ENCODE measurements at regions not wholly inside any gene's neighbourhood (a gene's known extent, or its start where the extent isn't known, plus 50 kb on each side); places are given as distances from the start of the nearest gene placed in this dataset.

DNA sequence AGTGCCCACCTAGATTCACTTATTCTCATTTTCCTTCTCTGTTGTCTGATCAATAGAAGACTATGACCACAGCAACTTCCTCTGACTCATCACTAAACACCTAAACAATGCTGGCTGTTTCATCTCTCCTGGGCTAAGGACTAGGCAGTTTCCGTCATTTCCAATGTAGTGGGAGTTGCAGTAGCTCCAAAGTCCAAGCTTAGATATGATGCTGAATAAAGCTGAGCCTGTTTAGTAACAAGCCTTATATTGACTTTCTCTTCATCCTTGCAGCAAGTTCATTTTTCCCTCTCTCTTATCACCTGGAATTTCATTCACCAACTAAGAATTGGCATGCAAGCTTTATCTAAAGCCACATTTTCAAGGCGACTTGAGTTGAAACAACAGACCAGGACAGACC is 53.5 kb upstream of the PCDH9 start:
- no peaks in the 10 kb centered on the region for H3K4me1 ChIP-seq
- DNase-seq (ENCODE audit: low read depth in 1 of 2, low spot score in 1 of 2) (peak in 1 of 2 experiments; percentile 42), ATAC-seq (peak in 1 of 2 experiments; percentile 35; a peak in 1 of 6 replicates), FAIRE-seq (no peak)
- H3K9me3 ChIP-seq, result no peaks in the 10 kb centered on the region
- ChIA-PET POLR2A (no interaction called here), CTCF (no interaction called here)
- no peak overlapping the region for H3K27ac ChIP-seq
- H3K4me2 ChIP-seq, result no peak overlapping the region
- TF ChIP-seq TP53 (CRISPR knock-in tag; IDR thresholded peaks at IDR 0.05) (no peak), NPAS2 (CRISPR knock-in tag; IDR thresholded peaks at IDR 0.05; ENCODE audit: borderline replicate concordance) (no peak), HEYL (CRISPR knock-in tag; IDR thresholded peaks at IDR 0.05) (no peak), JUNB (IDR thresholded peaks at IDR 0.05) (no peak), JUN (IDR thresholded peaks at IDR 0.05) (no peak), PHF8 (IDR thresholded peaks at IDR 0.05; ENCODE audit: borderline replicate concordance, low read depth) (no peak), EP300 (IDR thresholded peaks at IDR 0.05) (no peak), HOXB5 (CRISPR knock-in tag; IDR thresholded peaks at IDR 0.05) (no peak), RNF2 (IDR thresholded peaks at IDR 0.05; ENCODE audit: borderline replicate concordance, low read depth) (no peak)
- TF ChIP-seq, protein P1, sequence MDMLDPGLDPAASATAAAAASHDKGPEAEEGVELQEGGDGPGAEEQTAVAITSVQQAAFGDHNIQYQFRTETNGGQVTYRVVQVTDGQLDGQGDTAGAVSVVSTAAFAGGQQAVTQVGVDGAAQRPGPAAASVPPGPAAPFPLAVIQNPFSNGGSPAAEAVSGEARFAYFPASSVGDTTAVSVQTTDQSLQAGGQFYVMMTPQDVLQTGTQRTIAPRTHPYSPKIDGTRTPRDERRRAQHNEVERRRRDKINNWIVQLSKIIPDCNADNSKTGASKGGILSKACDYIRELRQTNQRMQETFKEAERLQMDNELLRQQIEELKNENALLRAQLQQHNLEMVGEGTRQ (IDR thresholded peaks at IDR 0.05), result no peak
- no peak overlapping the region for H3K4me3 ChIP-seq
- 33% methylated on average over 2 of the region's 2 CpGs for WGBS (ENCODE audit: missing lambda C conversion rate)

GRCh38 chr13:67281466-67281865 is 51.3 kb upstream of the PCDH9 start:
- ATAC-seq, result no peak
- ChIA-PET POLR2A (no interaction called here), CTCF (no interaction called here)
- 44% methylated on average over 2 of the region's 2 CpGs for WGBS (ENCODE audit: missing lambda C conversion rate)
- no peak for FAIRE-seq
- Histone ChIP-seq H3K27ac (no peak overlapping the region), H3K4me3 (no peak overlapping the region), H3K4me2 (no peak overlapping the region), H3K4me1 (no peaks in the 10 kb centered on the region), H3K9me3 (no peaks in the 10 kb centered on the region)
- DNase-seq (ENCODE audit: low read depth in 1 of 2, low spot score in 1 of 2), result no peak
- TF ChIP-seq HOXB5 (CRISPR knock-in tag; IDR thresholded peaks at IDR 0.05) (no peak), EHMT2 (IDR thresholded peaks at IDR 0.05; ENCODE audit: low read depth) (no peak), ZNF302 (CRISPR knock-in tag; IDR thresholded peaks at IDR 0.05) (no peak), ELK1 (IDR thresholded peaks at IDR 0.05; ENCODE audit: low read depth, low read length) (no peak)
- TF ChIP-seq, protein P2, sequence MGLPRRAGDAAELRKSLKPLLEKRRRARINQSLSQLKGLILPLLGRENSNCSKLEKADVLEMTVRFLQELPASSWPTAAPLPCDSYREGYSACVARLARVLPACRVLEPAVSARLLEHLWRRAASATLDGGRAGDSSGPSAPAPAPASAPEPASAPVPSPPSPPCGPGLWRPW (IDR thresholded peaks at IDR 0.05), result no peak
- TF ChIP-seq, protein P3, sequence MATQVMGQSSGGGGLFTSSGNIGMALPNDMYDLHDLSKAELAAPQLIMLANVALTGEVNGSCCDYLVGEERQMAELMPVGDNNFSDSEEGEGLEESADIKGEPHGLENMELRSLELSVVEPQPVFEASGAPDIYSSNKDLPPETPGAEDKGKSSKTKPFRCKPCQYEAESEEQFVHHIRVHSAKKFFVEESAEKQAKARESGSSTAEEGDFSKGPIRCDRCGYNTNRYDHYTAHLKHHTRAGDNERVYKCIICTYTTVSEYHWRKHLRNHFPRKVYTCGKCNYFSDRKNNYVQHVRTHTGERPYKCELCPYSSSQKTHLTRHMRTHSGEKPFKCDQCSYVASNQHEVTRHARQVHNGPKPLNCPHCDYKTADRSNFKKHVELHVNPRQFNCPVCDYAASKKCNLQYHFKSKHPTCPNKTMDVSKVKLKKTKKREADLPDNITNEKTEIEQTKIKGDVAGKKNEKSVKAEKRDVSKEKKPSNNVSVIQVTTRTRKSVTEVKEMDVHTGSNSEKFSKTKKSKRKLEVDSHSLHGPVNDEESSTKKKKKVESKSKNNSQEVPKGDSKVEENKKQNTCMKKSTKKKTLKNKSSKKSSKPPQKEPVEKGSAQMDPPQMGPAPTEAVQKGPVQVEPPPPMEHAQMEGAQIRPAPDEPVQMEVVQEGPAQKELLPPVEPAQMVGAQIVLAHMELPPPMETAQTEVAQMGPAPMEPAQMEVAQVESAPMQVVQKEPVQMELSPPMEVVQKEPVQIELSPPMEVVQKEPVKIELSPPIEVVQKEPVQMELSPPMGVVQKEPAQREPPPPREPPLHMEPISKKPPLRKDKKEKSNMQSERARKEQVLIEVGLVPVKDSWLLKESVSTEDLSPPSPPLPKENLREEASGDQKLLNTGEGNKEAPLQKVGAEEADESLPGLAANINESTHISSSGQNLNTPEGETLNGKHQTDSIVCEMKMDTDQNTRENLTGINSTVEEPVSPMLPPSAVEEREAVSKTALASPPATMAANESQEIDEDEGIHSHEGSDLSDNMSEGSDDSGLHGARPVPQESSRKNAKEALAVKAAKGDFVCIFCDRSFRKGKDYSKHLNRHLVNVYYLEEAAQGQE (IDR thresholded peaks at IDR 0.05), result no peak

Small RNA genes in the stretch of these regions (small RNA-seq; reads per million reads assigned to genes)
- gene RN7SL761P (0 reads per million in 6 experiments), gene RPL37P21 (0 reads per million in 6 experiments), gene RPS3AP52 (0 reads per million in 6 experiments), gene SNRPFP3 (0 reads per million in 6 experiments)
